Stomach (tissue), 4 donors: ENCODE measurements at regions not wholly inside any gene's neighbourhood (a gene's known extent, or its start where the extent isn't known, plus 50 kb on each side); places are given as distances from the start of the nearest gene placed in this dataset.

ENCODE experiments used
- CTCF ChIP-seq, 7 experiments: fragments of 450-650 bp in 4 of 7; fragments of 200-600 bp in 3 of 7; sonication (generic) in 3 of 7; IDR thresholded peaks; one replicate each; pipeline ENCODE4 v1.5.1; 2016 to 2019; ENCODE audit warnings: antibody characterized with exemption in 7 of 7, control low read depth in 2 of 7, mild to moderate bottlenecking in 1 of 7
- POLR2A ChIP-seq, 4 donors: fragments of 450-650 bp; IDR thresholded peaks; one replicate each; pipeline ENCODE4 v1.6.1; 2016; ENCODE audit warnings: antibody characterized with exemption in 4 of 4, control low read depth in 2 of 4, mild to moderate bottlenecking in 1 of 4, moderate library complexity in 1 of 4

DNA sequence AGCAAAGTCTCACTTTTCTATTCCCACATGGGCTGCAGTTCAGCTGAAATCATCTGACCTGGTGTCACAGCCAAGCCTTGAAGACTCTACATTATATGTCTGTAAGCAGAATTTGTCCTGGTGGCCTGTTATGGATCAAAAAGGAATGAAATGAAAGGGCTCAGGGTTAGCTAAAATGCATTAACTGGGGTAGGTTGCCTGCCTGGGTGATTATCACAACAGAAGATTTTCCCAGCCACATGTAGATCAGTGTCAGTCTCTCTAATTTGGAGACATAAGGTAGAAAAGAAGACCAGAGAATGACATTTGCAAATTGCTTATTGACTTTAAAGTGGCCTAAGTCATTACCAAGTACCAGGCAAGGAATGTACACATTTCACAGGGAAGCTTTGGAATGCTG, 289.0 kb downstream of the CAAP1 start:
- TF ChIP-seq POLR2A (IDR thresholded peaks at IDR 0.05) (no peak), CTCF (IDR thresholded peaks at IDR 0.05) (no peak)
